ENCODE measurements at regions not wholly inside any gene's neighbourhood (a gene's known extent, or its start where the extent isn't known, plus 50 kb on each side); places are given as distances from the start of the nearest gene placed in this dataset.
"Not testable (repeated sequence)": the region's sequence is repeated elsewhere in the genome, so short reads cannot be mapped to it uniquely, and the experiment has no call there.

- no peak for DNase-seq
Observed at GRCh38 chr2:8224347-8225190, 457.3 kb upstream of the ID2 start.

DNA sequence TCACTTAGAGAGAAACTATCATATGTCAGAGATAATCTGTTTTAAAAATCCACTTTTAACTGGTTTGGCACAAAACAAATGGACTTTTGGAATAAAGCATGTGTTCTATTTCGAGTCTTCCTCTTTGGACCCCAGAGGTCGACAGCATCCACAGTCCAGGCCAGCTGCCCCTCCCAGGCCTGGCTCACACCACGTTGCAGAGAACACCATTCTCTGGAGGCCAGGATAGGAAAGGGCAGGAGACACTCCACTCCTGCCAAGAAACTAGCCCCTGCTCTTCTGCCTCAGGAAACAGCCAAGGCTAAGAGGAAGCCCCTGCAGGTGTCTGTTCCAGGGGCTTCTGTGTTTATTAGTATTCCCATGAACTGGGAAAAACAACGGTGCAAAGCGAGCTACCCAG lies 456.6 kb upstream of the ID2 start:
- no peak for DNase-seq

DNA sequence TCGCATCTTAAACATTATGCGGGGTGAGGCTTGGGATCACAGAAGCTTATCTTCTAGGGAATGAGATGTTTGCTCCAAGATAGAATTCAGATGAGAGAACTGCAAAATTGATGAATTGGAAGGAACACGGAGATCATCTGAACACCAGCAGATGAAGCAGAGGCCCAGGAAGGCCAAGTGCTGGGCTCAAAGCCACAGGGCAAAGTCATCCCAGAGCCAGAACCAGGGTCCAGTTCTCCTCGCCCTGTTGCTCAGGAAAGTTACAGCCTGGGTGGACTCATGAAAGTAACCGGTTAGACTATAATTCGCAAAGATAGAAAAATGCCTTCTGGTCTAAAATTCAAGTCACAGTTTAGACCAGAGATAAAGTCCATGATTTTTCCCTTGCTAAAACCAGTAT lies 456.1 kb upstream of the ID2 start:
- no peak for DNase-seq

- DNase-seq, result peak; percentile 34 to 59
Observed at GRCh38 chr2:8229546-8229986, 452.3 kb upstream of the ID2 start.

- no peak for DNase-seq
Observed at GRCh38 chr2:8230466-8230865, 451.4 kb upstream of the ID2 start.

GRCh38 chr2:8231902-8232301 lies 450.0 kb upstream of the ID2 start:
- no peak for DNase-seq

DNA sequence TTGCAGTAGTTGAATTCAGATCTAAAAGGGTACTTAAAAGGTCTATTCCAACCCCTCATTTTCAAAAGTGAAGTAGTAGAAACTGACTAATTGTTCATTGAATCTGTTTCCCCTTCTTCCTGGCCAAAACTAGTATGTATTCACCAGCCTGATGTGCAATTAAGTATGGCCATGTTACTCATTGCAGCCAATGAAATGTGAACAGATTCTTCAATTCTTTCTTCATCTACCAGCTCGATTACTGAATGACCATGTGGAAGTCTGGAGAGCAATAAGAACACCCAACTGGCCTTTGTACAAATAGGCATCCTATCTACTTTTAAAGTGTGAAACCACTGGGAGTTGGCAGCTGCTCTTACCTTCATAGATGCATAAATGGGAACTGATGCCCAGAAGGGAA lies 449.0 kb upstream of the ID2 start:
- no peak for DNase-seq

DNA sequence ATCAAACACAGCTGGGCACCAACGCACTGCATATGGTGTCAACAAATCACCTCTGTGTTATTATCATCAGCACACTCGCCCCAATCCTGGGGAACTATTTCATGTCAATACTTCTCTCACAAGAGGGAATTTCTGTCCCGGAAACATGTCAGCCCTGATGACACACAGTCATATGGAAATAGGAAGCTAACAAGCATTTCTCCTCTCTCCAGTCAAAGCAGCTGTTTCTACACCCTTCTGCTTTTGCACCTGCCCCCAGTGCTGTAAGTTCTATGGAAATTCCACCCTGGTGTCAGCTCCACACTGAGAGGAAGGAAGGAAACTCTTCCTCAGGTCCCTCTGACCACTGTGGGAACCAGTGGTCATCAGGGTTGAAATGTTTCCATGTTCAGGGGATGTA lies 447.6 kb upstream of the ID2 start:
- no peak for DNase-seq

DNA sequence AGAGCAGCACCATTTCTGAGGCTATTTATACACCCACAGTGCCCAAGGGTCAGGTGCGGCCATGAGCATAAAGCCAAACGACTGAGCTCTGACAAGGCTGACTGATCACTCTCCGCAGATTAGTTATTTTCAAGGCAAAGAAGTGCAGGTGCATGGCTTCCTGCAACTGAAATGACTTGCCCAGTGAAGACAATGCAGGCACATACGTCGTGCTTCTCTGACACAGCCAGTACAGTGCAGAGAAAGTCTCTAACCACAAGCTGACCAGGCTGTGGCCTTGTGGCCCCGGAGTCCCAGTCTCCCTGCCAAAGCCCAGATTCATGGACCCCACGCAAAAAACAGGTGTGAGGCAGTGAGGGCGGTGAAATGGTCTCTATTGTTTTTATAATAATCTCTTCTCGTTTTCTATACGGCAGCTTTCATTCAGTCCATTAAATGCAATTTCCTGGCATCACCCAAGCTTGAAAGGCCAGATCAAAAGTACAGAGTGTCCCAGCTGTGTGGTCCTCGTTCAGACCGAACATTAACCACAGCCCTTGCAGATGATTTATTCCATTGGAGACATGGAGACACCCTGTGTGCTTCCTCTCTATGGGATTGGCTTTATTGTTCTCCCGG lies 447.0 kb upstream of the ID2 start:
- no peak for DNase-seq

DNA sequence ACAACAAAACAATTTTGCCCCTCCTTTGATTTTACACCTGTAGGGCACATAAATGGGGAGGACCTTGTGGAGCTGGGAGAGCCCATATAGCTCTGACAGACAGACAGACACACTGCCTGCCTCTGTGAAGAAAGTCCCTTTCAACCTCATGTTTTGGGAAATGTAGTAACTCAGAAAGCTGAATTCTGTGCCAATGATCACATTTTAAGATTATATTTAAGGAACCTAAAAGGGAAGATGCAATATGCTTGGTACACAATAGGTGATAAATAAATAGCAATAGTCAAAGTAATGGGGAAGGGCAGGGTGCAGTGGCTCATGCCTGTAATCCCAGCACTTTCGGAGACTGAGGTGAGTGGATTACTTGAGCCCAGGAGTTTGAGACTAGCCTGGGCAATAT lies 446.4 kb upstream of the ID2 start:
- DNase-seq, result no peak

DNA sequence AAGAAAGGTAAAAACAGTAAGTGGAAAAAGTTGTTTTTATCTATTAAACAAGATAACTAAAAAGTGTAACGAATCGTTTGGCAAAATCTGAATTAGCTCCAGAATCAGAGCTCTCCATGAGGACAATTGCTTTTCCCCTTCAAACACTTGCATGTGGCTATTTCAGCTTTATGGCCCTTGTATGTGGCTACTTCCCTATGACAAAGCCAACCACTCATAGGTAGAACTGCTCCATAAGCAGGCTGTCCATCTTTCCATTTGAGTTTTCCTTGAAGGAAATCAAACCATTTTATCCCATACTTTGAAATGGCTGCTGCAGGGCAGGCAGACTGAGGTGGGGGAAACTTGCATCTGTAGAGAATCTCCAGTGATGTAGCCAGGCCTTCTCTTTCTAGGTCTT lies 445.5 kb upstream of the ID2 start:
- no peak for DNase-seq

- no peak for DNase-seq
Observed at GRCh38 chr2:8238521-8239230, 443.2 kb upstream of the ID2 start.

GRCh38 chr2:8239531-8240088 lies 442.2 kb upstream of the ID2 start:
- no peak for DNase-seq

DNA sequence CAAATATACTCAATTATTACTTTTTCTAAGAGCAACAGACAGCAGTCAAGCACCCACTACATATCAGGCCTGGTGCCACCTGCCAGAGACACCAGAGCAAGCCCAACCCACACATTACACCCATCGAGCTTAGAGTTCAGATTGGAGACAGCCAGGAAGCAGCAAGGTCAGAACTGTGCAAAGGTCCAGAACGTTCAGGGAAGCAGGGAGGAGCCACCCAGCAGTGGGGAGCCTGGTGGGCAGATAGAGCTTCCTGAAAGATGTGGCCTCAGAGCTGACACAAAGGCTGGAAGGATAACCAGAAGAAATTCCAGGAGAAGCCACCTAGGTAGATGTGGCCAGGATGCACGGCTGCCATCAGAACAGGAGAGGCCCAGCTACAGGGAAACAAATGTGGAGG lies 440.5 kb upstream of the ID2 start:
- DNase-seq, result no peak

DNA sequence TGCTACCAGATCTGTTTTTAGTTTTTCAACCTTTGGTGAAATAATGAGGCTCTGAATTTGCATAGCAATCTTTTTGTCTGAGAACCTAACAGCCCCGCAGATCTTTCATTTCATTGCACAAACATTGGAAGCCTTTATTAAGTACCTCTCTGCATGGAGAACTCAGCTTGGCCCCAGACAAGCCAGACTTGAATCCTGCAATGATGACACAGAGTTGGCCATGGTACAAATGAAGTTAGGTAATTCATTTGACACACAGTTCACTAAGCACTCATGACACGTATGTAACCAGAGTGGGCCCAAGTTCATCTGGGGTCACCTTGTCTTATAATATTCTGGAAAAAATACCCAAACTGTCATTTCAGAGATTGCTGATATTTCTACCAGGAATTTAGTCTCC lies 439.1 kb upstream of the ID2 start:
- no peak for DNase-seq

GRCh38 chr2:8243748-8244400 lies 438.0 kb upstream of the ID2 start:
- DNase-seq, result no peak

- no peak for DNase-seq
Observed at GRCh38 chr2:8244639-8245038, 437.2 kb upstream of the ID2 start.

DNA sequence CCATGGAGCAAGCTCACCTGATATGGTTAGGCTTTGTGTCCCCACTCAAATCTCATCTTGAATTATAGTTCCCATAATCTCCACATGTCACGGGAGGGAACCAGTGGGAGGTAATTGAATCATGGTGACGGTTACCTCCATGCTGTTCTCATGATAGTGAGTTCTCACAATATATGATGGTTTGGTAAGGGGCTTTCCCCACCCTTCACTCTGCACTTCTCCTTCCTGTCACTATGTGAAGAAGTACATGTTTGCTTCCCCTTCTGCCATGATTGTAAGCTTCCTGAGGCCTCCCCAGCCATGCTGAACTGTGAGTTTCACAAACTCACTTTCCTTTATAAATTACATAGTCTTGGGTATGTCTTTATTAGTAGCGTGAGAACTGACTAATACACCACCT lies 435.7 kb upstream of the ID2 start:
- DNase-seq, result no peak

DNA sequence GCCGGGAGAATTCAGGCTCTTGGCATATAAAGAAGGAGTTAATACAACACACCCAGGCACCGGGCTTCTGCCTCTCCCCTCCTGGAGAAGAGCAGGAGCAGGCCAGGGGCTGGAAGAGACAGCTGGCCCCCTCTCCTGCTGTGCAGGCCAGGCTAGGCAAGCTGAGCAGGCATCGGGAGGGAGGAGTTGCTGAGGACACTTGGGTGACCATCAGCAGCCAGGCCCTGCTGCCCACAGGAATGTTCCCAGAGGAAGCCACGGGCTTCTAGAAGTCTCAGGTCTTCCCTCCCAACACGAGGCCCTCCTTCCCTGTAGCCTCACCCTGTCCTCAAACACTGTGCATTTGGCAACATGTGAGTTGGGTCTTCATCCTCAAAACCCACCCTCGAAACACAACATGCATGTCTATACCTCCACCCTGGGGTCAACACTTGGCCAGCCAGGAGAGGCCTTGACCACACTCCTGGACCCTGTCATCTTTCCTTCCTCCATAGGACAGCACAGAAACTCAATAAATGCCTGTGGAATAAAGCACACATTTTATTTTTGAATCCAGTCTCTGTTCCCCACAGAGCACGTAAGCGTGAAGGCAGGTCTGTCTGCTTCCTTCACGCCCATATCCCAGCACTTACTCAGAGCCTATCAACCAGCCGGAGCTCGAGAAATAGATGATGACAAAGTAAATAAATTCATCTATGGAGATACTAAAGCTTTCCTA lies 433.8 kb upstream of the ID2 start:
- no peak for DNase-seq

DNA sequence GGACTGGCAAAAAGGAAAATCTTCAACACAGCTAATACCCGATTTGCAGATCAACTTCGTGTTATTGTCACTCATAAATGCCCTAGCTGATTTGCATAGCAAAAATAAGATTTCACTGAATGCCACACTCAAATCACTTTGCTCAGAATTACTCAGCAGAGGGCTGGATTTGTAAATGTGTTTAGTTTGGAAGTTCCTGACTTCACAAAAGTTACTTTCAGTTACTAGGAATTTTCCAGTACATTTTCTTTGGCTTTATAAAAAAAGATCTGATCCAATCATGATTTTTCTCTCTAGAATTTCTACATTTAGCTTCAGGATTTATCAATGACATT lies 433.3 kb upstream of the ID2 start:
- DNase-seq, result no peak

GRCh38 chr2:8249141-8249540 lies 432.7 kb upstream of the ID2 start:
- DNase-seq, result peak in 1 of 2 experiments; percentile 37

DNA sequence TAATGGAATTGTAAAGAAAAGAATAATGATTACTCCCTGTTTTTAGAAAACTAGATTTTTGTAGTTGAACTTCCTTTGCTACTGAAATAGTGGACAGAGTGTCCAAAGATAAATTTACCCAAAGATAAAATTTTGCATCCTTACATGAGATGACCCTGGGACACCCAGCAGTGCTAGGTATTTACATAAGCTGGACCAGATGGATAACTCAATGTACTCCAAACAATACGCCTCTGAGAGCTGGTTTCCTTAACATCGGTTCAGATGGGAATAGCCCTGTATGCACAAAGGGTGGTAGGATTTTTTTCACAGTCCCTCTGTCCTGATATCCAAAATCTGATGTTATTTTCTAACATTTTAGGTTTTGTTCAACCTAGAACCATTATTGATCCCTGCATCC lies 432.1 kb upstream of the ID2 start:
- no peak for DNase-seq

- DNase-seq, result not testable (repeated sequence)
Observed at GRCh38 chr2:8250290-8250689, 431.6 kb upstream of the ID2 start.
